Left kidney (tissue), 1 donor: ENCODE measurements at regions not wholly inside any gene's neighbourhood (a gene's known extent, or its start where the extent isn't known, plus 50 kb on each side); places are given as distances from the start of the nearest gene placed in this dataset.
"Not testable (repeated sequence)": the region's sequence is repeated elsewhere in the genome, so short reads cannot be mapped to it uniquely, and the experiment has no call there.

ENCODE experiments used
- DNase-seq: peaks from one replicate; pipeline ENCODE4 v3.0.0-alpha.2; 2013

- DNase-seq: no peak
Observed at GRCh38 chr5:152456815-152457443, 51.9 kb upstream of the NMUR2 start.

- DNase-seq: no peak
Observed at GRCh38 chr5:152462021-152462721, 57.1 kb upstream of the NMUR2 start.

GRCh38 chr5:152464048-152464447 is 59.0 kb upstream of the NMUR2 start:
- DNase-seq: no peak

GRCh38 chr5:152465140-152465539 is 60.1 kb upstream of the NMUR2 start:
- no peak for DNase-seq

- DNase-seq: no peak
Observed at GRCh38 chr5:152466085-152466745, 61.1 kb upstream of the NMUR2 start.

GRCh38 chr5:152470167-152470566 is 65.1 kb upstream of the NMUR2 start:
- DNase-seq: no peak

- DNase-seq: no peak
Observed at GRCh38 chr5:152472083-152472482, 67.0 kb upstream of the NMUR2 start.

- no peak for DNase-seq
Observed at GRCh38 chr5:152474961-152475360, 69.9 kb upstream of the NMUR2 start.

- DNase-seq: no peak
Observed at GRCh38 chr5:152477536-152477935, 72.5 kb upstream of the NMUR2 start.

GRCh38 chr5:152479866-152480265 is 74.8 kb upstream of the NMUR2 start:
- DNase-seq: not testable (repeated sequence)

- DNase-seq: not testable (repeated sequence)
Observed at GRCh38 chr5:152480677-152481076, 75.6 kb upstream of the NMUR2 start.

- DNase-seq: no peak
Observed at GRCh38 chr5:152487130-152487529, 82.1 kb upstream of the NMUR2 start.

- DNase-seq: no peak
Observed at GRCh38 chr5:152488869-152489268, 83.8 kb upstream of the NMUR2 start.

- DNase-seq: no peak
Observed at GRCh38 chr5:152499814-152500535, 94.9 kb upstream of the NMUR2 start.

GRCh38 chr5:152501294-152501693 is 96.2 kb upstream of the NMUR2 start:
- no peak for DNase-seq

- no peak for DNase-seq
Observed at GRCh38 chr5:152503206-152503605, 98.1 kb upstream of the NMUR2 start.

- DNase-seq: peak; percentile 49
Observed at GRCh38 chr5:152505442-152506042, 100.5 kb upstream of the NMUR2 start.

- no peak for DNase-seq
Observed at GRCh38 chr5:152511120-152511519, 106.0 kb upstream of the NMUR2 start.

GRCh38 chr5:152511531-152512132 is 106.6 kb upstream of the NMUR2 start:
- no peak for DNase-seq

- DNase-seq: peak; percentile 20
Observed at GRCh38 chr5:152514827-152515397, 109.8 kb upstream of the NMUR2 start.

GRCh38 chr5:152523964-152524363 is 118.9 kb upstream of the NMUR2 start:
- no peak for DNase-seq
